Neural cell (in vitro differentiated cells): ENCODE measurements at regions not wholly inside any gene's neighbourhood (a gene's known extent, or its start where the extent isn't known, plus 50 kb on each side); places are given as distances from the start of the nearest gene placed in this dataset.

Experiments used
- H2AFZ ChIP-seq: fragments of 200-600, 300-800 bp; sonication (generic), shearing (Covaris generic); 2 replicates; pipeline ENCODE4 v1.6.0; 2014; ENCODE audit warnings: low read depth, mild to moderate bottlenecking, antibody characterized with exemption, low read length, moderate library complexity
- H3F3A ChIP-seq: fragments of 200-600 bp; shearing (Covaris generic); 2 replicates; pipeline ENCODE4 v1.6.1; 2016; ENCODE audit warnings: mild to moderate bottlenecking, moderate library complexity, mixed read lengths, antibody characterized with exemption, low read length; ENCODE audit not compliant: insufficient read depth, poor library complexity, severe bottlenecking
- H3K27ac ChIP-seq: fragments of 200-600, 300-800 bp; sonication (generic), shearing (Covaris generic); 2 replicates; pipeline ENCODE4 v1.5.1; 2014; ENCODE audit warnings: mild to moderate bottlenecking, low read length, moderate library complexity
- H3K27me3 ChIP-seq: fragments of 300-800, 200-600 bp; sonication (generic), shearing (Covaris generic); 2 replicates; pipeline ENCODE4 v1.6.0; 2014; ENCODE audit warnings: mild to moderate bottlenecking, low read depth, low read length, moderate library complexity; ENCODE audit not compliant: insufficient read depth
- H3K36me3 ChIP-seq: fragments of 300-800, 200-600 bp; sonication (generic), shearing (Covaris generic); 2 replicates; pipeline ENCODE4 v1.5.1; 2014; ENCODE audit warnings: mild to moderate bottlenecking, antibody characterized with exemption, low read length, moderate library complexity; ENCODE audit not compliant: insufficient read depth
- H3K4me2 ChIP-seq: fragments of 300-800, 200-600 bp; sonication (generic), shearing (Covaris generic); 2 replicates; pipeline ENCODE4 v1.6.0; 2014; ENCODE audit warnings: mild to moderate bottlenecking, low read length
- H3K4me3 ChIP-seq: fragments of 300-800, 200-600 bp; sonication (generic), shearing (Covaris generic); 2 replicates; pipeline ENCODE4 v1.5.1; 2014; ENCODE audit warnings: mild to moderate bottlenecking, low read length, moderate library complexity
- H3K79me2 ChIP-seq: fragments of 200-600 bp; shearing (Covaris generic); replicated peaks from 2 replicates; pipeline ENCODE4 v1.6.0; 2014; ENCODE audit warnings: mild to moderate bottlenecking, low read length, moderate library complexity; ENCODE audit not compliant: insufficient read depth
- H3K9ac ChIP-seq: fragments of 300-800, 200-600 bp; sonication (generic), shearing (Covaris generic); 2 replicates; pipeline ENCODE4 v1.6.1; 2016; ENCODE audit warnings: mild to moderate bottlenecking, low read length, mixed read lengths
- H3K9me2 ChIP-seq: fragments of 200-600 bp; shearing (Covaris generic); 2 replicates; pipeline ENCODE4 v1.6.1; 2016; ENCODE audit warnings: mild to moderate bottlenecking, low read length, mixed read lengths; ENCODE audit not compliant: insufficient read depth
- H3K9me3 ChIP-seq: fragments of 200-600, 300-800 bp; sonication (generic), shearing (Covaris generic); 2 replicates; pipeline ENCODE4 v1.6.1; 2016; ENCODE audit warnings: mild to moderate bottlenecking, mixed run types, low read length, moderate library complexity, mixed read lengths
- H4K20me1 ChIP-seq: fragments of 200-600 bp; shearing (Covaris generic); 2 replicates; pipeline ENCODE4 v1.6.1; 2016; ENCODE audit warnings: mild to moderate bottlenecking, mixed run types; ENCODE audit not compliant: insufficient read depth
- EP300 ChIP-seq: fragments of 450-650 bp; conservative IDR thresholded peaks from 2 replicates; pipeline ENCODE4 v1.6.1; 2014; ENCODE audit warnings: antibody characterized with exemption, mild to moderate bottlenecking, moderate library complexity; ENCODE audit not compliant: poor library complexity, severe bottlenecking
- EZH2 ChIP-seq: fragments of 200-600, 300-800 bp; shearing (Covaris generic), sonication (generic); IDR thresholded peaks from 2 replicates; pipeline ENCODE4 v1.6.1; 2014; ENCODE audit warnings: antibody characterized with exemption, low read length, borderline replicate concordance, mild to moderate bottlenecking; ENCODE audit not compliant: insufficient read depth, poor library complexity, severe bottlenecking
- MXI1 ChIP-seq: fragments of 450-650 bp; conservative IDR thresholded peaks from 2 replicates; pipeline ENCODE4 v1.6.1; 2014; ENCODE audit warnings: antibody characterized with exemption, mild to moderate bottlenecking; ENCODE audit not compliant: poor library complexity, severe bottlenecking
- POLR2AphosphoS5 ChIP-seq: IDR thresholded peaks from 2 replicates; pipeline ENCODE4 v1.6.1; 2012
- RAD21 ChIP-seq: fragments of 450-650 bp; conservative IDR thresholded peaks from 2 replicates; pipeline ENCODE4 v1.6.1; 2014; ENCODE audit warnings: antibody characterized with exemption, mild to moderate bottlenecking, moderate library complexity
- SMC3 ChIP-seq: fragments of 450-650 bp; conservative IDR thresholded peaks from 2 replicates; pipeline ENCODE4 v1.6.1; 2014; ENCODE audit warnings: antibody characterized with exemption, mild to moderate bottlenecking, moderate library complexity; ENCODE audit not compliant: poor library complexity
- TAF1 ChIP-seq: IDR thresholded peaks from 2 replicates; pipeline ENCODE4 v1.6.1; 2012; ENCODE audit warnings: low read depth
- TF ChIP-seq, protein P1 (sequence below): fragments of 450-650 bp; IDR thresholded peaks from 2 replicates; pipeline ENCODE4 v1.5.1; 2014; ENCODE audit warnings: antibody characterized with exemption, mild to moderate bottlenecking, moderate library complexity; ENCODE audit not compliant: poor library complexity, severe bottlenecking
- TF ChIP-seq, protein P2 (sequence below): IDR thresholded peaks from 2 replicates; pipeline ENCODE4 v1.6.1; 2012; ENCODE audit warnings: borderline replicate concordance

DNA sequence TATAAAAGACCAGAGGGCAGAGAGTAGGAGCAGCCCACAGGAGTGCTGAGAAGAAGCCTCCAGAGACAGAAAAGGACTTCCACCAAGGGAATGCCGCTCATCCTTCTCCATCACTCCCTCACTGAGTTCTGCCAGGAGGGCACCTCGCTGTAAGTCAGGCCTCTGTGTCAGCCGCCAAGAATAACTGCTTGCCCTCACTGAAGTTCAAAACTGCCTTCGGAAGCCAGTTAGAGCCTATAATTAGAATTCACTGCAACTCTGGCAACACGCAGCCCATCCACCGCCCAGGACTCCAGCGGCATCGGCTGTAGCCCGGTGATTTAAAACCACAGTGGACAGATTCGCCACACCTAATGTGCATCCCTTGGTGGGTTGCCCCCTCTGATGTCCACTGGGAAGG is 281.8 kb upstream of the ZNF507 start:
- Histone ChIP-seq H3K9me3 (no peaks in the 10 kb centered on the region), H3K27ac (no peak overlapping the region), H2AFZ (no peak overlapping the region), H3K4me3 (no peak overlapping the region), H3K9ac (no peak overlapping the region), H4K20me1 (no peaks in the 10 kb centered on the region), H3K79me2 (no peaks in the 10 kb centered on the region), H3K9me2 (no peaks in the 10 kb centered on the region), H3F3A (no peaks in the 10 kb centered on the region), H3K27me3 (no peaks in the 10 kb centered on the region), H3K36me3 (no peaks in the 10 kb centered on the region), H3K4me2 (no peak overlapping the region)
- TF ChIP-seq RAD21, result no peak
- TF ChIP-seq MXI1, result no peak
- no peak for TF ChIP-seq EP300
- TF ChIP-seq TAF1, result no peak
- TF ChIP-seq POLR2AphosphoS5, result no peak
- TF ChIP-seq, protein P1, sequence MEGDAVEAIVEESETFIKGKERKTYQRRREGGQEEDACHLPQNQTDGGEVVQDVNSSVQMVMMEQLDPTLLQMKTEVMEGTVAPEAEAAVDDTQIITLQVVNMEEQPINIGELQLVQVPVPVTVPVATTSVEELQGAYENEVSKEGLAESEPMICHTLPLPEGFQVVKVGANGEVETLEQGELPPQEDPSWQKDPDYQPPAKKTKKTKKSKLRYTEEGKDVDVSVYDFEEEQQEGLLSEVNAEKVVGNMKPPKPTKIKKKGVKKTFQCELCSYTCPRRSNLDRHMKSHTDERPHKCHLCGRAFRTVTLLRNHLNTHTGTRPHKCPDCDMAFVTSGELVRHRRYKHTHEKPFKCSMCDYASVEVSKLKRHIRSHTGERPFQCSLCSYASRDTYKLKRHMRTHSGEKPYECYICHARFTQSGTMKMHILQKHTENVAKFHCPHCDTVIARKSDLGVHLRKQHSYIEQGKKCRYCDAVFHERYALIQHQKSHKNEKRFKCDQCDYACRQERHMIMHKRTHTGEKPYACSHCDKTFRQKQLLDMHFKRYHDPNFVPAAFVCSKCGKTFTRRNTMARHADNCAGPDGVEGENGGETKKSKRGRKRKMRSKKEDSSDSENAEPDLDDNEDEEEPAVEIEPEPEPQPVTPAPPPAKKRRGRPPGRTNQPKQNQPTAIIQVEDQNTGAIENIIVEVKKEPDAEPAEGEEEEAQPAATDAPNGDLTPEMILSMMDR, result no peak
- TF ChIP-seq, protein P2, sequence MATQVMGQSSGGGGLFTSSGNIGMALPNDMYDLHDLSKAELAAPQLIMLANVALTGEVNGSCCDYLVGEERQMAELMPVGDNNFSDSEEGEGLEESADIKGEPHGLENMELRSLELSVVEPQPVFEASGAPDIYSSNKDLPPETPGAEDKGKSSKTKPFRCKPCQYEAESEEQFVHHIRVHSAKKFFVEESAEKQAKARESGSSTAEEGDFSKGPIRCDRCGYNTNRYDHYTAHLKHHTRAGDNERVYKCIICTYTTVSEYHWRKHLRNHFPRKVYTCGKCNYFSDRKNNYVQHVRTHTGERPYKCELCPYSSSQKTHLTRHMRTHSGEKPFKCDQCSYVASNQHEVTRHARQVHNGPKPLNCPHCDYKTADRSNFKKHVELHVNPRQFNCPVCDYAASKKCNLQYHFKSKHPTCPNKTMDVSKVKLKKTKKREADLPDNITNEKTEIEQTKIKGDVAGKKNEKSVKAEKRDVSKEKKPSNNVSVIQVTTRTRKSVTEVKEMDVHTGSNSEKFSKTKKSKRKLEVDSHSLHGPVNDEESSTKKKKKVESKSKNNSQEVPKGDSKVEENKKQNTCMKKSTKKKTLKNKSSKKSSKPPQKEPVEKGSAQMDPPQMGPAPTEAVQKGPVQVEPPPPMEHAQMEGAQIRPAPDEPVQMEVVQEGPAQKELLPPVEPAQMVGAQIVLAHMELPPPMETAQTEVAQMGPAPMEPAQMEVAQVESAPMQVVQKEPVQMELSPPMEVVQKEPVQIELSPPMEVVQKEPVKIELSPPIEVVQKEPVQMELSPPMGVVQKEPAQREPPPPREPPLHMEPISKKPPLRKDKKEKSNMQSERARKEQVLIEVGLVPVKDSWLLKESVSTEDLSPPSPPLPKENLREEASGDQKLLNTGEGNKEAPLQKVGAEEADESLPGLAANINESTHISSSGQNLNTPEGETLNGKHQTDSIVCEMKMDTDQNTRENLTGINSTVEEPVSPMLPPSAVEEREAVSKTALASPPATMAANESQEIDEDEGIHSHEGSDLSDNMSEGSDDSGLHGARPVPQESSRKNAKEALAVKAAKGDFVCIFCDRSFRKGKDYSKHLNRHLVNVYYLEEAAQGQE, result no peak
- TF ChIP-seq EZH2, result no peak
- no peak for TF ChIP-seq SMC3

DNA sequence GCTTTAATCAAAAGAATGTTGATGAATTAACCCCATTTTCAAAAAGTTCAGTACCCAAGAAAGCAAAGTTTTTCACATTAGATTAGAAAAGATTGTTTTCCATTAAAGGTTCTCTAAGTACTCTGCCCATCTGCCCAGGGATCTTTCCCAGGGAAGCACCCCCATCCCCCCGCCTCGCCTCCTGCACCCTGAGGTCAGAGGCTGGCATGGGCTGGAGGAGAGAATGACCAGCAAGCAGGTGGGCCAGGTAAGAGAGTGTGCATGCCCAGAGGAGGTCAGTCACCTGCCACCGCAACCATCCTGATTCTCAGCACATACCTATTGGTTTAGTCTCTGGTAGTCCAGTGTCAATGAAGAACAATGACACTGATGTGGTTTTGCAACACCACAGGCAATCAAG is 279.4 kb upstream of the ZNF507 start:
- H4K20me1 ChIP-seq, result no peaks in the 10 kb centered on the region
- H3K9me2 ChIP-seq, result no peaks in the 10 kb centered on the region
- no peak overlapping the region for H3K9ac ChIP-seq
- no peaks in the 10 kb centered on the region for H3K27me3 ChIP-seq
- no peaks in the 10 kb centered on the region for H3F3A ChIP-seq
- no peaks in the 10 kb centered on the region for H3K36me3 ChIP-seq
- H3K27ac ChIP-seq, result no peak overlapping the region
- H3K4me3 ChIP-seq, result no peak overlapping the region
- H3K79me2 ChIP-seq, result no peaks in the 10 kb centered on the region
- H3K4me2 ChIP-seq, result no peak overlapping the region
- H3K9me3 ChIP-seq, result no peaks in the 10 kb centered on the region
- TF ChIP-seq, protein P2, result no peak
- TF ChIP-seq EZH2, result no peak
- TF ChIP-seq TAF1, result no peak
- no peak for TF ChIP-seq RAD21
- TF ChIP-seq, protein P1, result no peak
- TF ChIP-seq EP300, result no peak
- H2AFZ ChIP-seq, result no peak overlapping the region
